ENCODE measurements at regions not wholly inside any gene's neighbourhood (a gene's known extent, or its start where the extent isn't known, plus 50 kb on each side); places are given as distances from the start of the nearest gene placed in this dataset.

DNA sequence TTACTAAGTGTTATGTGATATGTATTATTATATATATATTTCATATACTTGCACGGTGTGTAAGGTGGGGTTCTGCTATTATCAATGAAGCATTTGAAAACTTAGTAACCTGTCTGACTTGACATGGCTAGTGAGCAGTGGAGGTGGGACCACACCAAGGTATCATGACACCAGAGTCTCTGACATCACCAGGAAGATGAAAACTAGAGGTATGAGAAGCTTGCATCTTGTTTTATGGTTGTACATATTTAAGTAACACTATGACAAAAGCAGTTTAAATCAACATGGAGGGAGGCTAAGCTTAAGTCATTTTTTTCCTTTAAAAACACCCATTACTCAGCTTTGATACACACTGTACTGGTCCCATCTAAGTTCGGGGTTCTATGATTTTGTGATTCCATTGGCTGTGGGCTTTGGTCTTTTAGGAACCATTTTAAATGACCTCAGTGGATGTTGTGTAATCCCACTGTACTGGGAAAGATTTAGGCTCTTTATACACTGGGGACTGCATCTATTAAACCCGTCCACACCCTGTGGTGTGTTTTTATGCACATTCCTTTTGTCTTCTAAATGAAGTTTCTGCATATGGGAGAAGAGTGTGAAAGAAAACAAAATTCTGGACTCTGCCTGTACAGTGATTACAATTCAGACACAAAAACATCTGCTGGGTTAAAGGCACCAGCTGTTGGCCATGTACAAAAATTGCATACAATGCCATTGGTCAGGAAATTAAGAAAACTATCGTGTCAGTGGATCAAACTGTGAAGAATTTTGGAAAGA is 570.6 kb downstream of the SPRY1 start:
- TF ChIP-seq POLR2AphosphoS5 (IDR thresholded peaks at IDR 0.05; ENCODE audit: low read depth, low read length), result no peak
- TF ChIP-seq POLR2A (IDR thresholded peaks at IDR 0.05; ENCODE audit: low read depth, low read length), result no peak

Measured in GM12892 (cell line).